Loucy (cell line): ENCODE measurements at regions not wholly inside any gene's neighbourhood (a gene's known extent, or its start where the extent isn't known, plus 50 kb on each side); places are given as distances from the start of the nearest gene placed in this dataset.

Source experiments
- EZH2phosphoT487 ChIP-seq: fragments of 200-600 bp; IDR thresholded peaks from 2 replicates; pipeline ENCODE4 v1.6.1; 2018; ENCODE audit warnings: antibody characterized with exemption, mild to moderate bottlenecking, moderate library complexity, borderline replicate concordance
- TF ChIP-seq, protein P1 (sequence below): fragments of 200-600 bp; sonication (generic); conservative IDR thresholded peaks from 2 replicates; pipeline ENCODE4 v1.5.1; 2014; ENCODE audit warnings: mild to moderate bottlenecking, antibody characterized with exemption, low read length

DNA sequence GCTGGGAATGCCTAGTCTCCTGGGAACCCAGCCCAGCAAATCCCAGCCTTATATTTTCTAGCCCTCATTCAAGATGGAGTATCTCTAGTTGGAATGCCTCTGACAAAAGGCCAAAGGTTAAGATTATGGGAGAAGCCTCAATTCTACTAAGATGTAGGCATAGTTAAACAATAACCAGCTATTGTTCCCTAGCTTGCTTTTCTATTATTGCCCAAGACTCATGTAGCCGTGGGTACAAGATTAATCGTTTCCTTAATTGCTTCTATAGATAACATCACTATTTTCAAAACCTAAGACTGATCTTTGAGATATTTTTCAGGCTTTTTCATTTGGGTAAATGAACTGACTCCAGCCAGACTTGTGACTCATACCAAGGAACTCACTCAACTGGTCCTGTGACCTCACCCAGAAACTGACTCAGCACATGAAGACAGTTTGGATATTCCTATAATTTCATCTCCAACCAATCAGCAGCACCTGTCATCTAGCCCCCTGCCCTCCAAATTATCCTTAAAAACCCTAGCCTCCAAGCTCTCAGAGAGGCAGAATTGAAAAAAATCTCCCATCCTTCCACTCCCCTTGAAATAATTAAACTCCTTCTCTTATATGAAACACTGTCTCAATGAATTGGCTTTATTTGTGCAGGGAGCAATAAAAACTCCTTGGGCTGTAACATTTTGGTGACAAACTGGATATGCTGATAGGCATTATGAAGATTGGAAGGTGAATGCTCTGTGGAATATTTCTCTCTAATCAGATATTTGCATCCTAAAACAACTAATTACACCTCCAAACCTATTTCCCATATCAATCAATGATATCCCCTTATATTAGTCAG lies 589.0 kb downstream of the C12orf50 start:
- TF ChIP-seq, protein P1, sequence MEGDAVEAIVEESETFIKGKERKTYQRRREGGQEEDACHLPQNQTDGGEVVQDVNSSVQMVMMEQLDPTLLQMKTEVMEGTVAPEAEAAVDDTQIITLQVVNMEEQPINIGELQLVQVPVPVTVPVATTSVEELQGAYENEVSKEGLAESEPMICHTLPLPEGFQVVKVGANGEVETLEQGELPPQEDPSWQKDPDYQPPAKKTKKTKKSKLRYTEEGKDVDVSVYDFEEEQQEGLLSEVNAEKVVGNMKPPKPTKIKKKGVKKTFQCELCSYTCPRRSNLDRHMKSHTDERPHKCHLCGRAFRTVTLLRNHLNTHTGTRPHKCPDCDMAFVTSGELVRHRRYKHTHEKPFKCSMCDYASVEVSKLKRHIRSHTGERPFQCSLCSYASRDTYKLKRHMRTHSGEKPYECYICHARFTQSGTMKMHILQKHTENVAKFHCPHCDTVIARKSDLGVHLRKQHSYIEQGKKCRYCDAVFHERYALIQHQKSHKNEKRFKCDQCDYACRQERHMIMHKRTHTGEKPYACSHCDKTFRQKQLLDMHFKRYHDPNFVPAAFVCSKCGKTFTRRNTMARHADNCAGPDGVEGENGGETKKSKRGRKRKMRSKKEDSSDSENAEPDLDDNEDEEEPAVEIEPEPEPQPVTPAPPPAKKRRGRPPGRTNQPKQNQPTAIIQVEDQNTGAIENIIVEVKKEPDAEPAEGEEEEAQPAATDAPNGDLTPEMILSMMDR: no peak
- no peak for TF ChIP-seq EZH2phosphoT487
